ENCODE measurements at regions not wholly inside any gene's neighbourhood (a gene's known extent, or its start where the extent isn't known, plus 50 kb on each side); places are given as distances from the start of the nearest gene placed in this dataset.

GRCh38 chr15:59948924-59949613, 55.0 kb upstream of the FOXB1 start:
- DNase-seq (ENCODE audit: low spot score) (no peak), ATAC-seq (no peak)
- Mint-ChIP-seq H3K4me3 (no peak overlapping the region), H3K9me3 (no peaks in the 10 kb centered on the region), H3K4me1 (peaks cover 28% of the 10 kb centered on the region), H3K27me3 (ENCODE audit: low read depth) (no peaks in the 10 kb centered on the region; the same call in 1 of the 2 replicates), H3K27ac (no peak overlapping the region), H3K36me3 (no peaks in the 10 kb centered on the region)
- ChIA-PET POLR2A (no interaction called here), CTCF (no interaction called here)
- TF ChIP-seq, protein P1, sequence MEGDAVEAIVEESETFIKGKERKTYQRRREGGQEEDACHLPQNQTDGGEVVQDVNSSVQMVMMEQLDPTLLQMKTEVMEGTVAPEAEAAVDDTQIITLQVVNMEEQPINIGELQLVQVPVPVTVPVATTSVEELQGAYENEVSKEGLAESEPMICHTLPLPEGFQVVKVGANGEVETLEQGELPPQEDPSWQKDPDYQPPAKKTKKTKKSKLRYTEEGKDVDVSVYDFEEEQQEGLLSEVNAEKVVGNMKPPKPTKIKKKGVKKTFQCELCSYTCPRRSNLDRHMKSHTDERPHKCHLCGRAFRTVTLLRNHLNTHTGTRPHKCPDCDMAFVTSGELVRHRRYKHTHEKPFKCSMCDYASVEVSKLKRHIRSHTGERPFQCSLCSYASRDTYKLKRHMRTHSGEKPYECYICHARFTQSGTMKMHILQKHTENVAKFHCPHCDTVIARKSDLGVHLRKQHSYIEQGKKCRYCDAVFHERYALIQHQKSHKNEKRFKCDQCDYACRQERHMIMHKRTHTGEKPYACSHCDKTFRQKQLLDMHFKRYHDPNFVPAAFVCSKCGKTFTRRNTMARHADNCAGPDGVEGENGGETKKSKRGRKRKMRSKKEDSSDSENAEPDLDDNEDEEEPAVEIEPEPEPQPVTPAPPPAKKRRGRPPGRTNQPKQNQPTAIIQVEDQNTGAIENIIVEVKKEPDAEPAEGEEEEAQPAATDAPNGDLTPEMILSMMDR (IDR thresholded peaks at IDR 0.05) = no peak
- TF ChIP-seq ZNF281 (CRISPR knock-in tag; IDR thresholded peaks at IDR 0.05) (no peak), GABPB1 (CRISPR knock-in tag; IDR thresholded peaks at IDR 0.05) (no peak), ATF3 (CRISPR knock-in tag; conservative IDR thresholded peaks at IDR 0.05) (no peak), HMGXB4 (CRISPR knock-in tag; IDR thresholded peaks at IDR 0.05) (no peak), NFE2L1 (CRISPR knock-in tag; IDR thresholded peaks at IDR 0.05) (no peak)
- TF ChIP-seq, protein P2, sequence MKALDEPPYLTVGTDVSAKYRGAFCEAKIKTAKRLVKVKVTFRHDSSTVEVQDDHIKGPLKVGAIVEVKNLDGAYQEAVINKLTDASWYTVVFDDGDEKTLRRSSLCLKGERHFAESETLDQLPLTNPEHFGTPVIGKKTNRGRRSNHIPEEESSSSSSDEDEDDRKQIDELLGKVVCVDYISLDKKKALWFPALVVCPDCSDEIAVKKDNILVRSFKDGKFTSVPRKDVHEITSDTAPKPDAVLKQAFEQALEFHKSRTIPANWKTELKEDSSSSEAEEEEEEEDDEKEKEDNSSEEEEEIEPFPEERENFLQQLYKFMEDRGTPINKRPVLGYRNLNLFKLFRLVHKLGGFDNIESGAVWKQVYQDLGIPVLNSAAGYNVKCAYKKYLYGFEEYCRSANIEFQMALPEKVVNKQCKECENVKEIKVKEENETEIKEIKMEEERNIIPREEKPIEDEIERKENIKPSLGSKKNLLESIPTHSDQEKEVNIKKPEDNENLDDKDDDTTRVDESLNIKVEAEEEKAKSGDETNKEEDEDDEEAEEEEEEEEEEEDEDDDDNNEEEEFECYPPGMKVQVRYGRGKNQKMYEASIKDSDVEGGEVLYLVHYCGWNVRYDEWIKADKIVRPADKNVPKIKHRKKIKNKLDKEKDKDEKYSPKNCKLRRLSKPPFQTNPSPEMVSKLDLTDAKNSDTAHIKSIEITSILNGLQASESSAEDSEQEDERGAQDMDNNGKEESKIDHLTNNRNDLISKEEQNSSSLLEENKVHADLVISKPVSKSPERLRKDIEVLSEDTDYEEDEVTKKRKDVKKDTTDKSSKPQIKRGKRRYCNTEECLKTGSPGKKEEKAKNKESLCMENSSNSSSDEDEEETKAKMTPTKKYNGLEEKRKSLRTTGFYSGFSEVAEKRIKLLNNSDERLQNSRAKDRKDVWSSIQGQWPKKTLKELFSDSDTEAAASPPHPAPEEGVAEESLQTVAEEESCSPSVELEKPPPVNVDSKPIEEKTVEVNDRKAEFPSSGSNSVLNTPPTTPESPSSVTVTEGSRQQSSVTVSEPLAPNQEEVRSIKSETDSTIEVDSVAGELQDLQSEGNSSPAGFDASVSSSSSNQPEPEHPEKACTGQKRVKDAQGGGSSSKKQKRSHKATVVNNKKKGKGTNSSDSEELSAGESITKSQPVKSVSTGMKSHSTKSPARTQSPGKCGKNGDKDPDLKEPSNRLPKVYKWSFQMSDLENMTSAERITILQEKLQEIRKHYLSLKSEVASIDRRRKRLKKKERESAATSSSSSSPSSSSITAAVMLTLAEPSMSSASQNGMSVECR (CRISPR knock-in tag; IDR thresholded peaks at IDR 0.05; ENCODE audit: borderline replicate concordance) = no peak
- TF ChIP-seq, protein P3, sequence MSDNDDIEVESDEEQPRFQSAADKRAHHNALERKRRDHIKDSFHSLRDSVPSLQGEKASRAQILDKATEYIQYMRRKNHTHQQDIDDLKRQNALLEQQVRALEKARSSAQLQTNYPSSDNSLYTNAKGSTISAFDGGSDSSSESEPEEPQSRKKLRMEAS (CRISPR knock-in tag; IDR thresholded peaks at IDR 0.05) = no peak

GRCh38 chr15:59946084-59946483, 58.0 kb upstream of the FOXB1 start:
- TF ChIP-seq HMGA2 (CRISPR knock-in tag; IDR thresholded peaks at IDR 0.05) = no peak
- H3K27ac Mint-ChIP-seq = no peak overlapping the region
- ChIA-PET CTCF (interaction anchor here (0.6 to 2.1 kb wide), 2 partner anchors 29 to 110 kb away, joined by 3 to 13 read pairs; no protein-coding TSS in a partner anchor), POLR2A (no interaction called here)
- peaks cover 23% of the 10 kb centered on the region for H3K4me1 Mint-ChIP-seq
- H3K9me3 Mint-ChIP-seq = no peaks in the 10 kb centered on the region
- H3K36me3 Mint-ChIP-seq = no peaks in the 10 kb centered on the region
- ATAC-seq (no peak), DNase-seq (ENCODE audit: low spot score) (no peak)
- no peaks in the 10 kb centered on the region; the same call in 1 of the 2 replicates for H3K27me3 Mint-ChIP-seq (ENCODE audit: low read depth)
- H3K4me3 Mint-ChIP-seq = no peak overlapping the region

All from WTC11 (cell line).